AG04449 (cell line): ENCODE measurements at regions not wholly inside any gene's neighbourhood (a gene's known extent, or its start where the extent isn't known, plus 50 kb on each side); places are given as distances from the start of the nearest gene placed in this dataset.

Experiments used
- CTCF ChIA-PET: fragments of 350-600 bp; formaldehyde crosslinking; extraction: SDS; loops from one replicate; lab custom pipeline; 2021; ENCODE audit warnings: antibody characterized with exemption; lab: Yijun Ruan, JAX
- POLR2A ChIA-PET: fragments of 400-600, 350-600 bp; formaldehyde crosslinking; extraction: SDS; loops from one replicate; lab custom pipeline; 2020; ENCODE audit warnings: antibody characterized with exemption, inconsistent platforms; lab: Yijun Ruan, JAX
- DNase-seq: peaks from one replicate; pipeline ENCODE4 v3.0.0-alpha.2; 2010; ENCODE audit warnings: low read depth, low spot score
- H3K4me3 ChIP-seq: 2 replicates; pipeline ENCODE4 v1.5.1; 2011; ENCODE audit warnings: low read depth, mild to moderate bottlenecking, control low read depth, low read length
- TF ChIP-seq, protein P1 (sequence below): IDR thresholded peaks from one replicate; pipeline ENCODE4 v1.5.1; 2011; ENCODE audit warnings: mild to moderate bottlenecking, moderate library complexity, low read length, control low read depth, inconsistent platforms; ENCODE audit not compliant: insufficient read depth; ENCODE audit errors: missing control alignments

DNA sequence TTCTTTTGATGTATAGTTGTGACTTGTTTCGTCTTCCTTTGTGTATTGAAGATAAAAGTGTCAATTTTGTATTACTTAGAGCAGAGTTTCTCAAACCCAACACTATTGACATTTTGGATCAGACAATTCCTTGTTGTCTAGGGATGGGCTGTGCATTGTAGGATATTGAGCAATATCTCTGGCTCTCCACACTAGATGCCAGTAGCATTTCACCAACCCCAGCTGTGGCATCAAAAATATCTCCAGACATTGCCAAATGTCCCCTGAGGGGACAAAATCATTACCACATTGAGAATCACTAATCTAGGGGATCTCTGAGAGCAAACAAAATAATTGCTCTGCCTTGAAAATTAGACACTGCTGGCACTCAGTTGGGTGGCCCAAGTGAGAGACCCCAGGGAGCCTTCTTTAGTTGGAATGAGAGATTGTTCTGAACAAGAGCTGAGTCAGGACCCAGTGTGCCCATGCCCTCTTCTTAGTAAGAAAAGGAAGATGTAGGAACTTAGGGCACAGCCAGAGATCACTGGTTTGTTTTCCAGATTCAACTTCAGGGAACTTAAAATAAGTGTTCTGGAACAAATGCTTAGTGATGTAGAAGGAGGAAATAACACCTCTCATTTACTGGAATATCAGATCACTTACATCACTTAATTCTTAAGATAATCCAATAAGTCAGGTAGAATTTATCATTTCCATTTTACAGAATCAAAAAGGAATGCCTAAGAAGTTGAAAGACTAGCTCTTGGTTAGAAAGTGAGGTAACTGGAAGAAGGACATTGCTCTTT is 466.6 kb upstream of the TNP1 start:
- no peak for DNase-seq
- TF ChIP-seq, protein P1, sequence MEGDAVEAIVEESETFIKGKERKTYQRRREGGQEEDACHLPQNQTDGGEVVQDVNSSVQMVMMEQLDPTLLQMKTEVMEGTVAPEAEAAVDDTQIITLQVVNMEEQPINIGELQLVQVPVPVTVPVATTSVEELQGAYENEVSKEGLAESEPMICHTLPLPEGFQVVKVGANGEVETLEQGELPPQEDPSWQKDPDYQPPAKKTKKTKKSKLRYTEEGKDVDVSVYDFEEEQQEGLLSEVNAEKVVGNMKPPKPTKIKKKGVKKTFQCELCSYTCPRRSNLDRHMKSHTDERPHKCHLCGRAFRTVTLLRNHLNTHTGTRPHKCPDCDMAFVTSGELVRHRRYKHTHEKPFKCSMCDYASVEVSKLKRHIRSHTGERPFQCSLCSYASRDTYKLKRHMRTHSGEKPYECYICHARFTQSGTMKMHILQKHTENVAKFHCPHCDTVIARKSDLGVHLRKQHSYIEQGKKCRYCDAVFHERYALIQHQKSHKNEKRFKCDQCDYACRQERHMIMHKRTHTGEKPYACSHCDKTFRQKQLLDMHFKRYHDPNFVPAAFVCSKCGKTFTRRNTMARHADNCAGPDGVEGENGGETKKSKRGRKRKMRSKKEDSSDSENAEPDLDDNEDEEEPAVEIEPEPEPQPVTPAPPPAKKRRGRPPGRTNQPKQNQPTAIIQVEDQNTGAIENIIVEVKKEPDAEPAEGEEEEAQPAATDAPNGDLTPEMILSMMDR: no peak
- CTCF ChIA-PET: interaction anchor here (1.0 to 1.2 kb wide), 3 partner anchors 9 to 387 kb away, joined by 3 to 4 read pairs (median 3); no protein-coding TSS in a partner anchor
- POLR2A ChIA-PET: no interaction called here
- H3K4me3 ChIP-seq: no peak overlapping the region

DNA sequence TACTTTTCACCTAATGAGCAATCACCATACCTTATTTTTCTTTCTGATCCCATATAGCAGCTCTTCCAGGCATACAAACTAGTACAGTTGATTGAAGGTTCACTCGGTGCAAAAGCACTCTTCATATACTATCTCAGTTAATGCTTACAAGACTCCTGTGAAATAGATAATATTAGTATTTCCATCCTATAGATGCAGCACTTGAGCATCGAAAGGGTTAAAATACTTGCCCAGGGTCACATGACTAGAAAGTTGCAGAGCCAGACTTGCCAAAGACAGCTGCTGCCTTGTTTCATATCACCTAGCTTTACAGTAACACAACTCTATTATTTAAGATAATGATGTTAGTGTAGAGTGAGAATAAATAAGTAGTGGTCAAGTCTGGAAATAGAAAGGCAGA is 466.0 kb upstream of the TNP1 start:
- TF ChIP-seq, protein P1: no peak
- ChIA-PET POLR2A (no interaction called here), CTCF (interaction anchor here (1.2 kb wide), 2 partner anchors 8 to 9 kb away, joined by 3 read pairs; no protein-coding TSS in a partner anchor)
- H3K4me3 ChIP-seq: no peak overlapping the region
- DNase-seq: no peak

- TF ChIP-seq, protein P1: no peak
- H3K4me3 ChIP-seq: no peak overlapping the region
- CTCF ChIA-PET: interaction anchor here (1.2 kb wide), 2 partner anchors 8 to 10 kb away, joined by 3 read pairs; no protein-coding TSS in a partner anchor
- POLR2A ChIA-PET: no interaction called here
- no peak for DNase-seq
These were observed 465.4 kb upstream of the TNP1 start for GRCh38 chr2:217325251-217325650.

DNA sequence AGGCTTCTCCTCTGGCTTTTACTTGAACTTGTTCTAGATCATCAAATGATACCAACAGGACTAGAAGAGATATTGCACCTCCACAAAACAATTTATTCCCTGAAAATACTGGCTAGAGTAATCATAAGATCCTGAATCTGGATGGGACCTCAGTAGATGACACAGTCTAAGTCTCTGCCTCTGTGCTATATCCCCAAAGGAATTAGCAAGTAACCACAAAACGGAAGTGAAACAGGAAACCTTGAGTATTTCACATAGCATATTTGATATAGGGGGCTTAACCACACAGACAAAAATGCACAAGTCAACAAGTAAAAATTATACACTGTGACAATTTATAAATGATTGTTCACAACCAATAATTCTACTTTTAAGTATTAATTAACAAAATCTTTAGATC is 456.9 kb upstream of the TNP1 start:
- no peak for DNase-seq
- ChIA-PET POLR2A (no interaction called here), CTCF (interaction anchor here (1.3 to 1.4 kb wide), 2 partner anchors 9 to 31 kb away, joined by 3 read pairs; no protein-coding TSS in a partner anchor)
- TF ChIP-seq, protein P1: no peak
- no peak overlapping the region for H3K4me3 ChIP-seq

- CTCF ChIA-PET: no interaction called here
- TF ChIP-seq, protein P1: no peak
- DNase-seq: no peak
- POLR2A ChIA-PET: no interaction called here
- no peak overlapping the region for H3K4me3 ChIP-seq
These were observed 454.2 kb upstream of the TNP1 start for GRCh38 chr2:217314021-217314460.

GRCh38 chr2:217313386-217313785 is 453.5 kb upstream of the TNP1 start:
- CTCF ChIA-PET: interaction anchor here (1.0 kb wide), 1 partner anchor 9 kb away, joined by 3 read pairs; no protein-coding TSS in a partner anchor

More at GRCh38 chr2:217313386-217313785, 453.5 kb upstream of the TNP1 start:
- TF ChIP-seq, protein P1: no peak
- POLR2A ChIA-PET: no interaction called here
- H3K4me3 ChIP-seq: no peak overlapping the region
- no peak for DNase-seq
